Liver (tissue), 8 donors: ENCODE measurements at regions not wholly inside any gene's neighbourhood (a gene's known extent, or its start where the extent isn't known, plus 50 kb on each side); places are given as distances from the start of the nearest gene placed in this dataset.

Experiments
- DNase-seq: peaks from one replicate; pipeline ENCODE4 v3.0.0-alpha.2; 2017; ENCODE audit warnings: low spot score
- H3K27ac ChIP-seq, 2 donors: one replicate each; pipeline ENCODE4 v1.7.0; 2013; ENCODE audit warnings: inconsistent platforms in 2 of 2, low read length in 2 of 2, control low read depth in 1 of 2, low read depth in 1 of 2, mild to moderate bottlenecking in 1 of 2
- H3K27me3 ChIP-seq, 4 donors: one replicate each; pipeline versions ENCODE4 v1.6.1 to v1.7.0; 2013; ENCODE audit warnings: low read length in 3 of 4, inconsistent platforms in 1 of 4, mild to moderate bottlenecking in 1 of 4, moderate library complexity in 1 of 4; ENCODE audit not compliant: control insufficient read depth in 4 of 4, insufficient read depth in 4 of 4
- H3K36me3 ChIP-seq, 4 donors: one replicate each; pipeline versions ENCODE4 v1.6.1 to v1.7.0; 2013; ENCODE audit warnings: low read length in 3 of 4, mild to moderate bottlenecking in 3 of 4, low read depth in 1 of 4, moderate library complexity in 1 of 4; ENCODE audit not compliant: control insufficient read depth in 4 of 4, insufficient read depth in 3 of 4
- H3K4me1 ChIP-seq, 4 donors: one replicate each; pipeline versions ENCODE4 v1.6.1 to v1.7.0; 2013; ENCODE audit warnings: low read length in 3 of 4, mild to moderate bottlenecking in 3 of 4, moderate library complexity in 1 of 4; ENCODE audit not compliant: control insufficient read depth in 4 of 4, insufficient read depth in 4 of 4
- H3K4me3 ChIP-seq, 3 donors: one replicate each; pipeline versions ENCODE4 v1.6.1 to v1.7.0; 2013; ENCODE audit warnings: low read length in 3 of 3, control low read depth in 1 of 3, low read depth in 1 of 3, mild to moderate bottlenecking in 1 of 3
- H3K9ac ChIP-seq, 2 donors: one replicate each; pipeline ENCODE4 v1.7.0; 2013; ENCODE audit warnings: low read length in 2 of 2, mild to moderate bottlenecking in 2 of 2, moderate library complexity in 2 of 2, control low read depth in 1 of 2, low read depth in 1 of 2
- H3K9me3 ChIP-seq, 4 donors: one replicate each; pipeline versions ENCODE4 v1.6.1 to v1.7.0; 2013; ENCODE audit warnings: low read length in 3 of 4; ENCODE audit not compliant: control insufficient read depth in 4 of 4
- CTCF ChIP-seq: fragments of 150-350 bp; IDR thresholded peaks from 2 replicates; pipeline ENCODE4 v1.5.1; 2017; ENCODE audit warnings: improper control_type of control experiment, low read depth, low read length; ENCODE audit not compliant: missing input control
- EGR1 ChIP-seq, 2 donors: IDR thresholded peaks; 2 replicates each; pipeline ENCODE4 v1.6.1; 2016 to 2018; ENCODE audit warnings: antibody characterized with exemption in 2 of 2, low read depth in 2 of 2
- FOXA1 ChIP-seq: IDR thresholded peaks from 2 replicates; pipeline ENCODE4 v1.6.1; 2016; ENCODE audit warnings: antibody characterized with exemption
- FOXA2 ChIP-seq: IDR thresholded peaks from 2 replicates; pipeline ENCODE4 v1.6.1; 2016; ENCODE audit warnings: antibody characterized with exemption
- GABPA ChIP-seq, 2 donors: IDR thresholded peaks in 1 of 2; conservative IDR thresholded peaks in 1 of 2; 2 replicates each; pipeline ENCODE4 v1.6.1; 2016; ENCODE audit warnings: antibody characterized with exemption in 2 of 2, mild to moderate bottlenecking in 1 of 2, moderate library complexity in 1 of 2
- HNF4A ChIP-seq, 2 donors: conservative IDR thresholded peaks; 2 replicates each; pipeline ENCODE4 v1.6.1; 2016; ENCODE audit warnings: antibody characterized with exemption in 2 of 2, mild to moderate bottlenecking in 2 of 2
- HNF4G ChIP-seq: IDR thresholded peaks from 2 replicates; pipeline ENCODE4 v1.6.1; 2016; ENCODE audit warnings: antibody characterized with exemption
- JUND ChIP-seq, 2 donors: IDR thresholded peaks; 2 replicates each; pipeline ENCODE4 v1.6.1; 2016; ENCODE audit warnings: antibody characterized with exemption in 2 of 2
- NR2F2 ChIP-seq: IDR thresholded peaks from 2 replicates; pipeline ENCODE4 v1.6.1; 2016; ENCODE audit warnings: antibody characterized with exemption
- RAD21 ChIP-seq, 2 donors: IDR thresholded peaks; 2 replicates each; pipeline ENCODE4 v1.6.1; 2016; ENCODE audit warnings: antibody characterized with exemption in 2 of 2, mild to moderate bottlenecking in 2 of 2
- REST ChIP-seq: IDR thresholded peaks from 2 replicates; pipeline ENCODE4 v1.6.1; 2016; ENCODE audit warnings: antibody characterized with exemption, mild to moderate bottlenecking
- RXRA ChIP-seq, 2 donors: IDR thresholded peaks; 2 replicates each; pipeline ENCODE4 v1.6.1; 2017 to 2018; ENCODE audit warnings: antibody characterized with exemption in 2 of 2, mild to moderate bottlenecking in 1 of 2
- SP1 ChIP-seq: IDR thresholded peaks from 2 replicates; pipeline ENCODE4 v1.6.1; 2018; ENCODE audit warnings: antibody characterized with exemption, mild to moderate bottlenecking
- TAF1 ChIP-seq: conservative IDR thresholded peaks from 2 replicates; pipeline ENCODE4 v1.6.1; 2016; ENCODE audit warnings: antibody characterized with exemption, mild to moderate bottlenecking
- YY1 ChIP-seq: IDR thresholded peaks from 2 replicates; pipeline ENCODE4 v1.6.1; 2016; ENCODE audit warnings: antibody characterized with exemption, mild to moderate bottlenecking
- WGBS: extraction: QIAGEN DNeasy Blood & Tissue Kit; methylation state at CpG from one replicate; pipeline ENCODE4 v1.1.7; 2013; 5-methylcytosine and 5-hydroxymethylcytosine counted together
- TF ChIP-seq, protein P1 (sequence below): IDR thresholded peaks from 2 replicates; pipeline ENCODE4 v1.6.1; 2016; ENCODE audit warnings: antibody characterized with exemption
- TF ChIP-seq, protein P2 (sequence below): IDR thresholded peaks from 2 replicates; pipeline ENCODE4 v1.6.1; 2016; ENCODE audit warnings: antibody characterized with exemption
- TF ChIP-seq, protein P3 (sequence below): IDR thresholded peaks from 2 replicates; pipeline ENCODE4 v1.6.1; 2016; ENCODE audit warnings: antibody characterized with exemption
- donor health status: healthy.
- donor health status: healthy.
- donor health status: healthy.
- donor health status: healthy.
- donor health status: healthy.

DNA sequence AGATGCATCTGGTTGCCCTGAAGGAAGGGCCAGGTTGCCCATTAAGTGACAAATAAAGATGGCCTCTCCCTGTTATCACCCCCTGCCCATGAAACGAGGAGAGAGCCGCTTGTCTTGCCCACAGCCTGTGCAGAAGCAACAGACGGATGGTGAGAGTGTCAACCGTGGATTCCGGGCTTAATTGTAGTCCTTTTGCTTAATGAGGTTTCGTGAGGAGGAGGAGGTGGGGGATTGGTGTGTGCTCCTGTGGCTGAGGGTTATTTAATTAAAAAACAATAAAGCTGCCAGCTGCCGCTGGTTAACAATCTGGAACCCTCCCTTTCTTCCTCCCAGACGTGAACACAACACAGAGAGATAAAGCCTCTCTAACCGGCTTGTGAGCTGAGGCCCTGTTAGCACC, 188.0 kb upstream of the PARD3B start (continued):
- TF ChIP-seq RAD21 (IDR thresholded peaks at IDR 0.05), result no peak
- TF ChIP-seq FOXA1, result no peak
- TF ChIP-seq, protein P1, sequence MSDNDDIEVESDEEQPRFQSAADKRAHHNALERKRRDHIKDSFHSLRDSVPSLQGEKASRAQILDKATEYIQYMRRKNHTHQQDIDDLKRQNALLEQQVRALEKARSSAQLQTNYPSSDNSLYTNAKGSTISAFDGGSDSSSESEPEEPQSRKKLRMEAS, result no peak
- TF ChIP-seq JUND (IDR thresholded peaks at IDR 0.05), result no peak
- no peak for TF ChIP-seq CTCF
- TF ChIP-seq EGR1 (IDR thresholded peaks at IDR 0.05; ENCODE audit: low read depth in 2 of 2), result no peak
- TF ChIP-seq NR2F2, result no peak
- no peak for TF ChIP-seq GABPA (IDR thresholded peaks at IDR 0.05 in 1 of 2, conservative IDR thresholded peaks at IDR 0.05 in 1 of 2)

GRCh38 chr2:204359076-204359475, 186.2 kb upstream of the PARD3B start:
- Histone ChIP-seq H3K36me3 (no peaks in the 10 kb centered on the region), H3K9me3 (no peaks in the 10 kb centered on the region), H3K27ac (no peak overlapping the region), H3K4me1 (no peaks in the 10 kb centered on the region), H3K27me3 (no peaks in the 10 kb centered on the region), H3K4me3 (no peak overlapping the region), H3K9ac (no peak overlapping the region)
- DNase-seq, result no peak
- WGBS, result 93% methylated on average over 1 of the region's 1 CpG
- TF ChIP-seq YY1, result no peak
- TF ChIP-seq, protein P2, sequence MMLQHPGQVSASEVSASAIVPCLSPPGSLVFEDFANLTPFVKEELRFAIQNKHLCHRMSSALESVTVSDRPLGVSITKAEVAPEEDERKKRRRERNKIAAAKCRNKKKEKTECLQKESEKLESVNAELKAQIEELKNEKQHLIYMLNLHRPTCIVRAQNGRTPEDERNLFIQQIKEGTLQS, result no peak
- no peak for TF ChIP-seq GABPA (IDR thresholded peaks at IDR 0.05 in 1 of 2, conservative IDR thresholded peaks at IDR 0.05 in 1 of 2)
- no peak for TF ChIP-seq RXRA (IDR thresholded peaks at IDR 0.05)
- TF ChIP-seq TAF1, result no peak
- no peak for TF ChIP-seq JUND (IDR thresholded peaks at IDR 0.05)
- TF ChIP-seq FOXA1, result no peak
- no peak for TF ChIP-seq FOXA2
- no peak for TF ChIP-seq SP1
- TF ChIP-seq, protein P3, sequence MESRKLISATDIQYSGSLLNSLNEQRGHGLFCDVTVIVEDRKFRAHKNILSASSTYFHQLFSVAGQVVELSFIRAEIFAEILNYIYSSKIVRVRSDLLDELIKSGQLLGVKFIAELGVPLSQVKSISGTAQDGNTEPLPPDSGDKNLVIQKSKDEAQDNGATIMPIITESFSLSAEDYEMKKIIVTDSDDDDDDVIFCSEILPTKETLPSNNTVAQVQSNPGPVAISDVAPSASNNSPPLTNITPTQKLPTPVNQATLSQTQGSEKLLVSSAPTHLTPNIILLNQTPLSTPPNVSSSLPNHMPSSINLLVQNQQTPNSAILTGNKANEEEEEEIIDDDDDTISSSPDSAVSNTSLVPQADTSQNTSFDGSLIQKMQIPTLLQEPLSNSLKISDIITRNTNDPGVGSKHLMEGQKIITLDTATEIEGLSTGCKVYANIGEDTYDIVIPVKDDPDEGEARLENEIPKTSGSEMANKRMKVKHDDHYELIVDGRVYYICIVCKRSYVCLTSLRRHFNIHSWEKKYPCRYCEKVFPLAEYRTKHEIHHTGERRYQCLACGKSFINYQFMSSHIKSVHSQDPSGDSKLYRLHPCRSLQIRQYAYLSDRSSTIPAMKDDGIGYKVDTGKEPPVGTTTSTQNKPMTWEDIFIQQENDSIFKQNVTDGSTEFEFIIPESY, result no peak
- TF ChIP-seq EGR1 (IDR thresholded peaks at IDR 0.05; ENCODE audit: low read depth in 2 of 2), result no peak
- TF ChIP-seq HNF4A (conservative IDR thresholded peaks at IDR 0.05), result no peak

DNA sequence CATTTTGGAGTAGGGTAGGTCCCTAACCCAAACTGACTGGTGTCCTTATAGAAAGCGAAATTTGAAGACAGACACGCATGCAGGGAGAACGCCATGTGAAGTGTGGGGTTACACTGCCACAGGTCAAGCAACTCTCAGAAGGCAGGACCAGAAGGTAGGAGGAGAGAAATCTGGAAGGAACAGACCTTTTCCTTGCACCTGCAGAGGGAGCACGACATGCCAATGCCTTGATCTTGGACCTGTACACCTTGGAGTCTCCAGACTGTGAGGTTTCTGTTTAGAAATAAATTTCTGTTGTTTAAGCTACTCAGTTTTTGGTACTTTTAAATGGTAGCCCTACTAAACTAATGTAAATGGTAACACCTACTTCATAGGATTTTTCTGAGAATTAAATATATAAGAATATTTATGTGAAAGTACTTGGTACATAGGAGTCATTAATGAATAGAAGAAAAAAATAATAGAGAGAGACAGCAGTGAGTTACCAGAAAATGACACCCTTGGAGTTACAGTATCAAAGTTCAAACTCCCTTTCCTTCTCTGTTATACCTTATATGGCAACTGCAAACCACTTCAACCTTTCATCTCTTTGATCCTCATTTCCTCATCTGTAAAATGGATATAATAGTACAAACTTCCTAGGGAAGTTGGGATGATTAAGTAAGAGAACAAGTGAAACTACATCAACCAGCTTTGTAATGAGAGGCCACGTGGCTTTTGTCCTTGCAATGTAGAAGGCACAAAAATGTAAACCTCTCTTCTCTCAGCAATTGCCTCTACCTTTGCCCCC, 184.9 kb upstream of the PARD3B start:
- no peaks in the 10 kb centered on the region for H3K9me3 ChIP-seq
- no peak overlapping the region for H3K27ac ChIP-seq
- H3K36me3 ChIP-seq, result no peaks in the 10 kb centered on the region
- no peaks in the 10 kb centered on the region for H3K27me3 ChIP-seq
- no peak for DNase-seq
- H3K4me1 ChIP-seq, result no peaks in the 10 kb centered on the region
- H3K9ac ChIP-seq, result no peak overlapping the region
- WGBS, result 87% methylated on average over 5 of the region's 5 CpGs
- no peak overlapping the region for H3K4me3 ChIP-seq
- TF ChIP-seq RAD21 (IDR thresholded peaks at IDR 0.05) (no peak), JUND (IDR thresholded peaks at IDR 0.05) (no peak), FOXA1 (no peak), HNF4G (no peak), NR2F2 (no peak), HNF4A (conservative IDR thresholded peaks at IDR 0.05) (no peak), RXRA (IDR thresholded peaks at IDR 0.05) (no peak), REST (no peak), EGR1 (IDR thresholded peaks at IDR 0.05; ENCODE audit: low read depth in 2 of 2) (no peak), YY1 (no peak), TAF1 (no peak), FOXA2 (no peak), GABPA (IDR thresholded peaks at IDR 0.05 in 1 of 2, conservative IDR thresholded peaks at IDR 0.05 in 1 of 2) (no peak)
- TF ChIP-seq, protein P2, result no peak
- TF ChIP-seq, protein P3, result no peak
